BJ (cell line): ENCODE measurements at regions not wholly inside any gene's neighbourhood (a gene's known extent, or its start where the extent isn't known, plus 50 kb on each side); places are given as distances from the start of the nearest gene placed in this dataset.

Experiments
- CTCF ChIA-PET: fragments of 350-600 bp; formaldehyde crosslinking; extraction: SDS; loops from one replicate; lab custom pipeline; 2021; ENCODE audit warnings: antibody characterized with exemption, inconsistent platforms; lab: Yijun Ruan, JAX
- POLR2A ChIA-PET: fragments of 300-600 bp; sonication (Branson Sonifier 250); formaldehyde crosslinking; extraction: SDS; loops from one replicate; lab custom pipeline; 2021; ENCODE audit warnings: antibody characterized with exemption; lab: Charles Lee
- DNase-seq: peaks from one replicate; pipeline ENCODE4 v3.0.0-alpha.2; 2011; ENCODE audit warnings: low read depth
- H3K27me3 ChIP-seq: 2 replicates; pipeline ENCODE4 v1.6.0; 2011; ENCODE audit warnings: low read length; ENCODE audit not compliant: control insufficient read depth, insufficient read depth
- H3K36me3 ChIP-seq: 2 replicates; pipeline ENCODE4 v1.5.1; 2011; ENCODE audit warnings: low read length; ENCODE audit not compliant: control insufficient read depth, insufficient read depth
- H3K4me3 ChIP-seq: 2 replicates; pipeline ENCODE4 v1.5.1; 2011; ENCODE audit warnings: low read depth, mild to moderate bottlenecking, control low read depth, low read length
- TF ChIP-seq, protein P1 (sequence below): IDR thresholded peaks from 2 replicates; pipeline ENCODE4 v1.5.1; 2011; ENCODE audit warnings: low read depth, mild to moderate bottlenecking, control low read depth, inconsistent platforms, low read length, moderate library complexity; ENCODE audit not compliant: insufficient read depth

DNA sequence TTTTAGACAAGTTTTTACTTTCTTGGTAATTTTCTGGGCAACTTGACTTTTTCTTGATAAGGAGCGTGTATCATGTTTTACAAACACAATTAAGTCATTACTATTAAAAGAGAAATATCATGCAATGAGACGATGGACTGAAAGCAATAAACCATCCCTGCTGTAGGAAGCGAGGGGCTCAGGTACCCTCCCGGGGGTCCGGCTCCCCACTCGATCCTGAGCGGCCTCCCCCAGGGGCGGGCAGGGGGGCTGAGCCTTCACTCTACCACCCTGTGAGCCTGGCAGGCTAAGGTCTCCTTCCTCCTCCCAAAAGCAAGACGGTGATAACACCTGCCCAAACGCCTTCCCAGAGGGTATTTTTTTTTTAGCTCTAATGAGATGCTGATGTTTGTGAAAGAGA, 51.8 kb upstream of the ADGRA1 start:
- DNase-seq: no peak
- no peaks in the 10 kb centered on the region for H3K36me3 ChIP-seq
- H3K4me3 ChIP-seq: no peak overlapping the region
- ChIA-PET POLR2A (no interaction called here), CTCF (no interaction called here)
- H3K27me3 ChIP-seq: peaks cover 3% of the 10 kb centered on the region
- TF ChIP-seq, protein P1, sequence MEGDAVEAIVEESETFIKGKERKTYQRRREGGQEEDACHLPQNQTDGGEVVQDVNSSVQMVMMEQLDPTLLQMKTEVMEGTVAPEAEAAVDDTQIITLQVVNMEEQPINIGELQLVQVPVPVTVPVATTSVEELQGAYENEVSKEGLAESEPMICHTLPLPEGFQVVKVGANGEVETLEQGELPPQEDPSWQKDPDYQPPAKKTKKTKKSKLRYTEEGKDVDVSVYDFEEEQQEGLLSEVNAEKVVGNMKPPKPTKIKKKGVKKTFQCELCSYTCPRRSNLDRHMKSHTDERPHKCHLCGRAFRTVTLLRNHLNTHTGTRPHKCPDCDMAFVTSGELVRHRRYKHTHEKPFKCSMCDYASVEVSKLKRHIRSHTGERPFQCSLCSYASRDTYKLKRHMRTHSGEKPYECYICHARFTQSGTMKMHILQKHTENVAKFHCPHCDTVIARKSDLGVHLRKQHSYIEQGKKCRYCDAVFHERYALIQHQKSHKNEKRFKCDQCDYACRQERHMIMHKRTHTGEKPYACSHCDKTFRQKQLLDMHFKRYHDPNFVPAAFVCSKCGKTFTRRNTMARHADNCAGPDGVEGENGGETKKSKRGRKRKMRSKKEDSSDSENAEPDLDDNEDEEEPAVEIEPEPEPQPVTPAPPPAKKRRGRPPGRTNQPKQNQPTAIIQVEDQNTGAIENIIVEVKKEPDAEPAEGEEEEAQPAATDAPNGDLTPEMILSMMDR: no peak

DNA sequence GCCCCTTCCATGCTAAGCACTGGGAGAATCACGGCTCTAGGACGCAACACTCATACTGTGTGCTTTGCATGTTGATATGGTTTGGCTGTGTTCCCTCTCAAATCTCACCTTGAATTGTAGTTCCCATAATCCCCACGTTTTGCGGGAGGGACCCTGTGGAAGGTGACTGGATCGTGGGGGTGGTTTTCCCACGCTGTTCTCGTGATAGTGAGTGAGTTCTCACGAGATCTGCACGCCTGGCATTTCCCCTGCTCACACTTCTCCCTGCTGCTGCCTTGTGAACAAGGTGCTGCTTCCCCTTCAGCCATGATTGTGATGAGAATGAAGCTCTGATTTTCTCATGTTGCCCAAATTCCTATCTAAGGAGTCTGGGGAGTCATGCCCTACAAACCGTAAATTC, 53.0 kb upstream of the ADGRA1 start:
- TF ChIP-seq, protein P1: no peak
- no peak overlapping the region for H3K4me3 ChIP-seq
- CTCF ChIA-PET: no interaction called here
- POLR2A ChIA-PET: no interaction called here
- DNase-seq: no peak
- H3K36me3 ChIP-seq: no peaks in the 10 kb centered on the region
- H3K27me3 ChIP-seq: no peaks in the 10 kb centered on the region; the same call in 1 of the 2 replicates

DNA sequence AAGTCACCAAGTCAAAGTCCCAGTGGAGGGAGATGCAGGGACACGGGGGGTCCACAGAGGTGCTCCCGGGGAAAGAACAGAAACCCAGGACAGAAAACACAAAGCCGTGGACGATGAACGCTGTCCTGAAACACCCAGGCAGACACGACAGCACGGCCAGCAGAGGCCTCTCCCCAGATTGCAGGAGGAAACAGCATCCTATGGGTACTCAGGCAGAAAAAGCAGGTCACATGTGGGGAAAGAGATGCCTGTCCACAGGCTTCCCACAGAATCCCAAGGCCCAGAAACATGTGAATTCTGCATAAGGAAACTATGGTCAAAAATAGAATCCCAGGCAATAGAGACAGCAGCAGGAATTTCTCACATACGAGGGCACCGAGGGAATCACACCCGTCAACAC, 53.6 kb upstream of the ADGRA1 start:
- H3K27me3 ChIP-seq: no peaks in the 10 kb centered on the region; the same call in 1 of the 2 replicates
- no peak for DNase-seq
- POLR2A ChIA-PET: no interaction called here
- H3K36me3 ChIP-seq: no peaks in the 10 kb centered on the region
- H3K4me3 ChIP-seq: no peak overlapping the region
- CTCF ChIA-PET: no interaction called here
- TF ChIP-seq, protein P1: no peak

DNA sequence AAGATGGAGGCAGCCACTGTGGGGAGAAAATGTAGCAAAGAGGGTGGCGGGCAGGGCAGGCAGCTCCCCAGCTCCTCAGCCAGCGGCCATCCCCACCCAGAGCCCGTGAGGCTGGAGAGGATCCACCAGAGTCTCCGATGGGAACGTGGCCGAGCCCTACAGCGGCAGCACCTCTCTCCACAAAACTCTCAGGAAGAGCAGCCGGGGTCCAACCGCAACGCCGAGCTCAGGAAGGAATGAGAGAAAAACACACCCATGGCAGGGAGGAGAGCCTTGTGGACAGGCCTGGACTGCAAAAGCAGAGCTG, 54.0 kb upstream of the ADGRA1 start:
- Histone ChIP-seq H3K4me3 (no peak overlapping the region), H3K27me3 (no peaks in the 10 kb centered on the region), H3K36me3 (no peaks in the 10 kb centered on the region)
- TF ChIP-seq, protein P1: no peak
- ChIA-PET CTCF (no interaction called here), POLR2A (no interaction called here)
- no peak for DNase-seq

DNA sequence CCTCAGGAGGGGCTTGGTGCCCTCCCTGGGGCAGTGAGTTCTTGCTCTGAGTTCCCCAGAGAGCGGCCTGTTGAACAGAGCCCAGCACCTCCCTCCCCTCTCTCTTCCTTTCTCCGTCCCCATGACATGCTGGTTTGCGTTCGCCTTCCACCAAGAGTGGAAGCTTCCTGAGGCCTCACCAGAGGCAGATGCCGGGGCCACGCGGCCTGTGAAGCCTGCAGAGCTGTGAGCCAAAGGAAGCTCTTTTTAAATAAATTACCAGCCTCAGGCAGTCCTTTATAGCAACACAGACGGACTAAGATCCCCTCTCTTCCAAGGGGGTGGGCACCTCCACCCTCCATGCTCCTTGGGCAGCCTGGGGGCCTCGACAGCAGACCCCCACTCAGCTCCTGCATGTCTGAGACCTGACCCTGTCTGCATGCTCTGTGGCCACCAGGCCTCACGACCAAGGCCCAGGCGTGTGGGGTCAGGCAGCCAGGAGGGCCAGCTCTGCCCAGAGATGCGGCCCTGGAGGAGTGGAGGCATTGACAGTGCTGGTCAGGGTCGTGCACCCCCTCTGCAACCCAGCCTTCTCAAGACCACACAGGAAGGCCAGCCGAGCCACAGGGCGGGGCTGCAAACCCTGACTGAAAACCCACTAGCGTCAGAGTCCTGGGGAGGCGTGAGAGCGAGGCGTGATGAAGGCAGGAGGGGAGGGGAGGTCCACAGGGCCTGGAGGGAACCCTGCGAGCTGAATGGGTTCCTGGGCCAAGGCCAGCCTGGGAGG, 54.6 kb upstream of the ADGRA1 start:
- H3K36me3 ChIP-seq: no peaks in the 10 kb centered on the region
- TF ChIP-seq, protein P1: no peak
- H3K4me3 ChIP-seq: no peak overlapping the region
- POLR2A ChIA-PET: no interaction called here
- CTCF ChIA-PET: no interaction called here
- no peak for DNase-seq
- H3K27me3 ChIP-seq: no peaks in the 10 kb centered on the region
